Ascending aorta (tissue), 2 donors: ENCODE measurements at regions not wholly inside any gene's neighbourhood (a gene's known extent, or its start where the extent isn't known, plus 50 kb on each side); places are given as distances from the start of the nearest gene placed in this dataset.

Experiments used
- DNase-seq, 2 donors: peaks; one replicate each; pipeline ENCODE4 v3.0.0-alpha.2; 2019; ENCODE audit warnings: low spot score in 2 of 2
- H3K27ac ChIP-seq, 2 donors: fragments of 200-600 bp; sonication (generic); one replicate each; pipeline ENCODE4 v1.5.1; 2016 to 2017; ENCODE audit warnings: mild to moderate bottlenecking in 1 of 2
- H3K27me3 ChIP-seq: fragments of 200-600 bp; sonication (generic); one replicate; pipeline ENCODE4 v1.5.1; 2017
- H3K36me3 ChIP-seq, 2 donors: fragments of 200-600 bp; sonication (generic); one replicate each; pipeline ENCODE4 v1.5.1; 2016
- H3K4me1 ChIP-seq, 2 donors: fragments of 200-600 bp; sonication (generic); one replicate each; pipeline ENCODE4 v1.5.1; 2016 to 2017; ENCODE audit warnings: mild to moderate bottlenecking in 1 of 2
- H3K4me3 ChIP-seq, 2 donors: fragments of 200-600 bp; sonication (generic); one replicate each; pipeline ENCODE4 v1.5.1; 2016 to 2017; ENCODE audit warnings: mild to moderate bottlenecking in 1 of 2
- H3K9me3 ChIP-seq, 2 donors: fragments of 200-600 bp; sonication (generic); one replicate each; pipeline ENCODE4 v1.5.1; 2016
- intact Hi-C: fragments of 100-400 bp; cut with DNase I; formaldehyde crosslinking; loops from one replicate; pipeline ENCODE4 v1.15.1; 2023
- TF ChIP-seq, protein P1 (sequence below), 3 experiments: fragments of 200-600 bp in 2 of 3; fragments of 450-650 bp in 1 of 3; sonication (generic) in 2 of 3; IDR thresholded peaks; one replicate each; pipeline ENCODE4 v1.5.1; 2016 to 2019; ENCODE audit warnings: antibody characterized with exemption in 3 of 3, mild to moderate bottlenecking in 1 of 3, moderate library complexity in 1 of 3

- H3K4me3 ChIP-seq = no peak overlapping the region
- DNase-seq = no peak
- H3K4me1 ChIP-seq = no peaks in the 10 kb centered on the region
- H3K9me3 ChIP-seq = no peaks in the 10 kb centered on the region
- intact Hi-C loops = loop anchor here (5.0 kb wide), 1 partner anchor 80 kb away; no protein-coding TSS in a partner anchor
- TF ChIP-seq, protein P1, sequence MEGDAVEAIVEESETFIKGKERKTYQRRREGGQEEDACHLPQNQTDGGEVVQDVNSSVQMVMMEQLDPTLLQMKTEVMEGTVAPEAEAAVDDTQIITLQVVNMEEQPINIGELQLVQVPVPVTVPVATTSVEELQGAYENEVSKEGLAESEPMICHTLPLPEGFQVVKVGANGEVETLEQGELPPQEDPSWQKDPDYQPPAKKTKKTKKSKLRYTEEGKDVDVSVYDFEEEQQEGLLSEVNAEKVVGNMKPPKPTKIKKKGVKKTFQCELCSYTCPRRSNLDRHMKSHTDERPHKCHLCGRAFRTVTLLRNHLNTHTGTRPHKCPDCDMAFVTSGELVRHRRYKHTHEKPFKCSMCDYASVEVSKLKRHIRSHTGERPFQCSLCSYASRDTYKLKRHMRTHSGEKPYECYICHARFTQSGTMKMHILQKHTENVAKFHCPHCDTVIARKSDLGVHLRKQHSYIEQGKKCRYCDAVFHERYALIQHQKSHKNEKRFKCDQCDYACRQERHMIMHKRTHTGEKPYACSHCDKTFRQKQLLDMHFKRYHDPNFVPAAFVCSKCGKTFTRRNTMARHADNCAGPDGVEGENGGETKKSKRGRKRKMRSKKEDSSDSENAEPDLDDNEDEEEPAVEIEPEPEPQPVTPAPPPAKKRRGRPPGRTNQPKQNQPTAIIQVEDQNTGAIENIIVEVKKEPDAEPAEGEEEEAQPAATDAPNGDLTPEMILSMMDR (IDR thresholded peaks at IDR 0.05) = no peak
- H3K27me3 ChIP-seq = no peaks in the 10 kb centered on the region
- no peaks in the 10 kb centered on the region for H3K36me3 ChIP-seq
- no peak overlapping the region for H3K27ac ChIP-seq
Measured at GRCh38 chr4:100106982-100107381, 83.3 kb downstream of the DDIT4L start.

- TF ChIP-seq, protein P1 (IDR thresholded peaks at IDR 0.05) = no peak
Measured at GRCh38 chr4:100103671-100104070, 86.6 kb downstream of the DDIT4L start.

GRCh38 chr4:100100985-100101384, 89.3 kb downstream of the DDIT4L start:
- no peak for DNase-seq
- H3K27me3 ChIP-seq = no peaks in the 10 kb centered on the region
- H3K4me1 ChIP-seq = no peaks in the 10 kb centered on the region
- intact Hi-C loops = no loop called here
- H3K4me3 ChIP-seq = no peak overlapping the region
- TF ChIP-seq, protein P1 (IDR thresholded peaks at IDR 0.05) = no peak
- no peaks in the 10 kb centered on the region for H3K9me3 ChIP-seq
- no peaks in the 10 kb centered on the region for H3K36me3 ChIP-seq
- no peak overlapping the region for H3K27ac ChIP-seq

More at GRCh38 chr4:100103671-100104070, 86.6 kb downstream of the DDIT4L start:
- H3K4me1 ChIP-seq = no peaks in the 10 kb centered on the region
- no peak overlapping the region for H3K27ac ChIP-seq
- H3K36me3 ChIP-seq = no peaks in the 10 kb centered on the region
- no peaks in the 10 kb centered on the region for H3K27me3 ChIP-seq
- no peak overlapping the region for H3K4me3 ChIP-seq
- no peak for DNase-seq
- no peaks in the 10 kb centered on the region for H3K9me3 ChIP-seq
- intact Hi-C loops = no loop called here

- DNase-seq = no peak
- intact Hi-C loops = loop anchor here (5.0 to 10.0 kb wide), 3 partner anchors 198 to 1075 kb away; no protein-coding TSS in a partner anchor
- no peak overlapping the region for H3K4me3 ChIP-seq
- H3K27ac ChIP-seq = no peak overlapping the region
- no peaks in the 10 kb centered on the region for H3K4me1 ChIP-seq
- TF ChIP-seq, protein P1 (IDR thresholded peaks at IDR 0.05) = no peak
- H3K27me3 ChIP-seq = no peaks in the 10 kb centered on the region
- no peaks in the 10 kb centered on the region for H3K9me3 ChIP-seq
- no peaks in the 10 kb centered on the region for H3K36me3 ChIP-seq
Measured at GRCh38 chr4:100099746-100100145, 90.5 kb downstream of the DDIT4L start.

DNA sequence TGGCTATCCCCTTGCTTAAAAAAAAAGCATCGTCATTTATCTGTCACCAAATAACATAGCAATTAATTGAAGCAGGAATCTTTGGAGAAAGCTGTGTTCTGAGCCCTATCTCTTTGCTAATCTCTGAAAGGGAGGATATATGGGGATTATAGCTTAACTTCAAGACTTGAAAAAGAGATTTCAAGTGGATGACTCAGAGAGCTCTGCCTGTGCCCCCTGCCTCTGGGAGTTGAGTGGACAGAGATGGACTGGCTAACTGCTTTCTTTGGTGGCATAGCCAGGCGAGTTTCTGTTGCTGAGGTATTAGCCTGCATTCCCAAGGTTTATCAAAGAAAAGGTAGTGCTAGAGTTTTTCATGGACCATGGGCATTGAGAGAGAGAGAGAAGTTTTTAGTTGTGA, 91.6 kb downstream of the DDIT4L start:
- intact Hi-C loops = loop anchor here (5.0 to 10.0 kb wide), 3 partner anchors 199 to 1076 kb away; no protein-coding TSS in a partner anchor

More for the DNA sequence above, 91.6 kb downstream of the DDIT4L start:
- TF ChIP-seq, protein P1 (IDR thresholded peaks at IDR 0.05) = no peak
- H3K9me3 ChIP-seq = no peaks in the 10 kb centered on the region
- H3K4me1 ChIP-seq = peaks cover 0 to 1% of the 10 kb centered on the region in 2 donors
- H3K4me3 ChIP-seq = no peak overlapping the region
- no peak for DNase-seq
- no peak overlapping the region for H3K27ac ChIP-seq
- H3K27me3 ChIP-seq = no peaks in the 10 kb centered on the region
- no peaks in the 10 kb centered on the region for H3K36me3 ChIP-seq
